B cell (primary cell): ENCODE measurements at regions not wholly inside any gene's neighbourhood (a gene's known extent, or its start where the extent isn't known, plus 50 kb on each side); places are given as distances from the start of the nearest gene placed in this dataset.

ENCODE experiments used
- ATAC-seq: fragments of 200-7000 bp; cut with Tn5 transposase; one replicate; pipeline ENCODE4 v1.10.0; 2021; ENCODE audit warnings: low read depth, mild to moderate bottlenecking, moderate number of reproducible peaks, moderate library complexity
- CTCF ChIA-PET: fragments of 350-600 bp; sonication (Branson Sonifier 250); formaldehyde crosslinking; loops from one replicate; lab custom pipeline; 2021; ENCODE audit warnings: antibody characterized with exemption, inconsistent platforms; lab: Charles Lee
- POLR2A ChIA-PET: fragments of 350-600 bp; sonication (Branson Sonifier 250); formaldehyde crosslinking; loops from one replicate; lab custom pipeline; 2021; ENCODE audit warnings: antibody characterized with exemption; lab: Charles Lee
- DNase-seq: peaks from one replicate; pipeline ENCODE4 v3.0.0; 2013
- H2AFZ ChIP-seq: 2 replicates; pipeline ENCODE4 v1.6.1; 2012; ENCODE audit warnings: mild to moderate bottlenecking, low read depth, low read length; ENCODE audit not compliant: insufficient read depth, poor library complexity, severe bottlenecking
- H3K27ac ChIP-seq, 2 donors: 1 replicate in 1 of 2; 2 replicates in 1 of 2; pipeline ENCODE4 v1.5.1; 2012 to 2013; ENCODE audit warnings: low read length in 2 of 2, mild to moderate bottlenecking in 2 of 2, moderate library complexity in 1 of 2
- H3K27me3 ChIP-seq, 4 experiments: fragments of 200-600 bp in 1 of 4; sonication (generic) in 1 of 4; replicated peaks in 1 of 4; 1 replicate in 2 of 4; 2 replicates in 2 of 4; pipeline versions ENCODE4 v1.6.1 to v1.7.0; 2013 to 2016; ENCODE audit warnings: low read length in 3 of 4, mild to moderate bottlenecking in 2 of 4, mixed read lengths in 1 of 4, moderate library complexity in 1 of 4; ENCODE audit not compliant: insufficient read depth in 4 of 4, control insufficient read depth in 3 of 4; ENCODE audit errors: control extremely low read depth in 1 of 4
- H3K36me3 ChIP-seq, 2 experiments: replicated peaks in 1 of 2; 1 replicate in 1 of 2; 2 replicates in 1 of 2; pipeline versions ENCODE4 v1.6.1 to v1.7.1; 2013; ENCODE audit warnings: low read length in 1 of 2; ENCODE audit not compliant: insufficient read depth in 2 of 2, control insufficient read depth in 1 of 2; ENCODE audit errors: control extremely low read depth in 1 of 2, extremely low read depth in 1 of 2
- H3K4me1 ChIP-seq, 2 donors: fragments of 200-600 bp in 1 of 2; sonication (generic) in 1 of 2; 1 replicate in 1 of 2; 2 replicates in 1 of 2; pipeline versions ENCODE4 v1.5.1 to v1.6.1; 2013 to 2017; ENCODE audit warnings: low read length in 2 of 2; ENCODE audit not compliant: control insufficient read depth in 2 of 2, insufficient read depth in 2 of 2
- H3K4me2 ChIP-seq: replicated peaks from 2 replicates; pipeline ENCODE3; 2012; ENCODE audit warnings: mild to moderate bottlenecking, low read depth, low read length; ENCODE audit not compliant: poor library complexity, severe bottlenecking
- H3K4me3 ChIP-seq, 5 experiments: fragments of 200-600 bp in 1 of 5; sonication (generic) in 1 of 5; 1 replicate in 3 of 5; 2 replicates in 2 of 5; pipeline versions ENCODE4 v1.5.1 to v1.7.0; 2011 to 2016; ENCODE audit warnings: low read length in 4 of 5, mild to moderate bottlenecking in 4 of 5, low read depth in 2 of 5, control low read depth in 1 of 5, moderate library complexity in 1 of 5; ENCODE audit not compliant: insufficient read depth in 1 of 5; ENCODE audit errors: control extremely low read depth in 1 of 5, extremely low read depth in 1 of 5
- H3K79me2 ChIP-seq: fragments of 200-600 bp; sonication (generic); one replicate; pipeline ENCODE4 v1.6.0; 2016; ENCODE audit warnings: low read length; ENCODE audit not compliant: control insufficient read depth, insufficient read depth
- H3K9ac ChIP-seq: fragments of 200-600 bp; sonication (generic); 2 replicates; pipeline ENCODE4 v1.6.1; 2017; ENCODE audit warnings: mild to moderate bottlenecking, low read length, moderate library complexity
- H3K9me3 ChIP-seq, 3 donors: one replicate each; pipeline versions ENCODE4 v1.6.1 to v1.7.1; 2013; ENCODE audit warnings: low read length in 2 of 3; ENCODE audit not compliant: control insufficient read depth in 2 of 3, insufficient read depth in 1 of 3; ENCODE audit errors: control extremely low read depth in 1 of 3
- H4K20me1 ChIP-seq: 2 replicates; pipeline ENCODE4 v1.6.0; 2012; ENCODE audit warnings: mild to moderate bottlenecking, low read length; ENCODE audit not compliant: insufficient read depth, control insufficient read depth, poor library complexity, severe bottlenecking
- H3K27ac Mint-ChIP-seq: one replicate; pipeline ENCODE4 v1.8.0; 2021; ENCODE audit warnings: mixed read lengths
- H3K27me3 Mint-ChIP-seq: one replicate; pipeline ENCODE4 v1.8.0; 2021; ENCODE audit warnings: mixed read lengths
- H3K4me1 Mint-ChIP-seq: one replicate; pipeline ENCODE4 v1.8.0; 2021; ENCODE audit warnings: mixed read lengths
- H3K4me3 Mint-ChIP-seq: one replicate; pipeline ENCODE4 v1.8.0; 2021; ENCODE audit warnings: mixed read lengths
- H3K9me3 Mint-ChIP-seq: one replicate; pipeline ENCODE4 v1.8.0; 2022; ENCODE audit warnings: mixed read lengths; ENCODE audit not compliant: insufficient read depth
- CTCF ChIP-seq: fragments of 200-600 bp; IDR thresholded peaks from one replicate; pipeline ENCODE4 v1.8.0; 2022; ENCODE audit warnings: antibody characterized with exemption, mild to moderate bottlenecking
- EZH2 ChIP-seq: IDR thresholded peaks from 2 replicates; pipeline ENCODE4 v1.6.1; 2012; ENCODE audit warnings: borderline replicate concordance, low read depth, mild to moderate bottlenecking, moderate library complexity, low read length; ENCODE audit not compliant: insufficient read depth, poor library complexity, severe bottlenecking
- WGBS: methylation state at CpG from one replicate; pipeline ENCODE4 v1.1.5; 2013; ENCODE audit warnings: missing lambda C conversion rate; ENCODE audit not compliant: insufficient coverage; 5-methylcytosine and 5-hydroxymethylcytosine counted together
- intact Hi-C: fragments of 100-400 bp; cut with micrococcal nuclease; formaldehyde crosslinking; loops from one replicate; pipeline ENCODE4 v1.10.0; 2022

DNA sequence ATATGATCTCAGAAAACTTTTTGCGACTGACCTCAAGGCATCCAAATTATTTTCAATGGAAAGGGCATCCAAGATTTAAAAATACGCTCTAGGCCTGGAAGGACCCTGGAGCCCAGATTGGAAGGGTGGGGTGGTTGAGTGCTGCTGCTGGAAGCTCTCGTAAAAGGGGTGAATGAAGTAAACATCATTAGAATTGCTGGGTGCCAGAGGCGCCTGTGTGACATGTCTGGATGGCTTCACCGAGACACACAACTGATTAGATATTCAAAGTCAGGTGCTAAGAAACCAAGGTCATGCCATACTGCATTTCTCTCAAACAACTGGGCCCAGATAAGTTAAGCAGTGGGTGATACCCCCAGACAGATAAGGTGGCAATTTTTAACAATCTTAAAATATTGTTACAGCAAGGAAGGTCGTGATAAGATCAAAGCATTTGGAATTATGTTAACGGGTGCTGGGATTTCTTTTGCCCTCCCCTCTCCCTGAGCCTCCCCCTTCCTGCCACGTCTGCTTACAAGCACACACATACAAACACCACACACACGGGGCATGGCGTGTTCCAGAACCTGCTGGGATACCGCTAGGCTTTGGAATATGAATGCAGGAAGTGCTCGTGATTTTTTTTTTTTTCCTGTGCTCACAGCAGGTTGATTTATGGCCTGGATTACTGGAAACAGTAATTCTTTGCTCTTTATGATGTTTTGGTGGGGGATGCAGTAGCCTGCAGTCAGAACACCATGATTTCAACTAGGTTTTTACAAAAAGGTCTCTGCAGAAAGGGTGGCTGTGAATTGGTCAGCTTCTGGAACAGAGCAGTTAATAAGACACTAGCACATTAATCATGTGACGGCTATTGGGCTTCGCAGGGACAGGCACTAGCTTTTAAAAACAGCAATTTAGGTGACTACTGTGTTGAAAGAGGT lies 551.2 kb downstream of the QKI start:
- H3K9me3 Mint-ChIP-seq: no peaks in the 10 kb centered on the region
- POLR2A ChIA-PET: no interaction called here
- TF ChIP-seq CTCF (no peak), EZH2 (no peak)
- H3K4me1 Mint-ChIP-seq: no peaks in the 10 kb centered on the region
- Histone ChIP-seq H3K27ac (no peak overlapping the region), H3K36me3 (no peaks in the 10 kb centered on the region), H2AFZ (peak overlapping the region; percentile 10), H3K4me1 (no peaks in the 10 kb centered on the region), H4K20me1 (no peaks in the 10 kb centered on the region), H3K9me3 (no peaks in the 10 kb centered on the region), H3K4me3 (no peak overlapping the region), H3K27me3 (peaks cover 0 to 5% (median 0%) of the 10 kb centered on the region in 4 experiments), H3K9ac (no peak overlapping the region), H3K4me2 (no peak overlapping the region), H3K79me2 (no peaks in the 10 kb centered on the region)
- no peak overlapping the region for H3K27ac Mint-ChIP-seq
- DNase-seq (no peak), ATAC-seq (no peak)
- CTCF ChIA-PET: interaction anchor here (1.1 kb wide), 1 partner anchor 9 kb away, joined by 3 read pairs; no protein-coding TSS in a partner anchor
- no peak overlapping the region for H3K4me3 Mint-ChIP-seq
- intact Hi-C loops: no loop called here
- H3K27me3 Mint-ChIP-seq: peaks cover 13% of the 10 kb centered on the region
- 82% methylated on average over 6 of the region's 14 CpGs for WGBS

GRCh38 chr6:163964789-163965188 lies 550.3 kb downstream of the QKI start:
- DNase-seq: no peak
- no peak overlapping the region for H3K4me3 ChIP-seq
- peaks cover 12% of the 10 kb centered on the region for H3K27me3 Mint-ChIP-seq

More at GRCh38 chr6:163964789-163965188, 550.3 kb downstream of the QKI start:
- Mint-ChIP-seq H3K9me3 (no peaks in the 10 kb centered on the region), H3K4me3 (no peak overlapping the region), H3K27ac (no peak overlapping the region), H3K4me1 (no peaks in the 10 kb centered on the region)
- CTCF ChIA-PET: no interaction called here
- Histone ChIP-seq H3K4me1 (no peaks in the 10 kb centered on the region), H4K20me1 (no peaks in the 10 kb centered on the region), H3K4me2 (no peak overlapping the region), H3K27me3 (peaks cover 0 to 5% (median 0%) of the 10 kb centered on the region in 4 experiments), H3K27ac (no peak overlapping the region), H3K79me2 (no peaks in the 10 kb centered on the region), H3K36me3 (no peaks in the 10 kb centered on the region), H3K9me3 (no peaks in the 10 kb centered on the region), H3K9ac (no peak overlapping the region), H2AFZ (no peak overlapping the region)
- intact Hi-C loops: no loop called here
- POLR2A ChIA-PET: no interaction called here
- no peak for ATAC-seq
- TF ChIP-seq EZH2 (no peak), CTCF (no peak)
- WGBS: 98% methylated on average over 3 of the region's 6 CpGs
